Sciatic nerve (tissue), 2 donors: ENCODE measurements at regions not wholly inside any gene's neighbourhood (a gene's known extent, or its start where the extent isn't known, plus 50 kb on each side); places are given as distances from the start of the nearest gene placed in this dataset.

Experiments used
- ATAC-seq: fragments of 200-7000 bp; cut with Tn5 transposase; one replicate; pipeline ENCODE4 v1.9.1; 2020; ENCODE audit warnings: mild to moderate bottlenecking, moderate library complexity
- DNase-seq: peaks from one replicate; pipeline ENCODE4 v3.0.0-alpha.2; 2020; ENCODE audit warnings: low spot score
- intact Hi-C: fragments of 100-400 bp; cut with DNase I; formaldehyde crosslinking; loops from one replicate; pipeline ENCODE4 v1.14.2; 2022
- donor health status: DM: no; HTN: no; CAD: no.
- donor health status: DM: no; HTN: no; CAD: no.

- ATAC-seq (no peak), DNase-seq (no peak)
- intact Hi-C loops, result no loop called here
These were observed 133.6 kb upstream of the PLET1 start for GRCh38 chr11:112394304-112394703.

GRCh38 chr11:112396076-112396475 is 135.4 kb upstream of the PLET1 start:
- no peak for ATAC-seq
- intact Hi-C loops, result no loop called here
- DNase-seq, result no peak

- DNase-seq (no peak), ATAC-seq (no peak)
- intact Hi-C loops, result no loop called here
These were observed 138.3 kb upstream of the PLET1 start for GRCh38 chr11:112398798-112399478.

GRCh38 chr11:112400476-112401014 is 139.9 kb upstream of the PLET1 start:
- ATAC-seq, result no peak

GRCh38 chr11:112401036-112401769 is 140.5 kb upstream of the PLET1 start:
- no peak for ATAC-seq
- intact Hi-C loops, result no loop called here
- no peak for DNase-seq

More at GRCh38 chr11:112400476-112401014, 139.9 kb upstream of the PLET1 start:
- intact Hi-C loops, result no loop called here
- no peak for DNase-seq

GRCh38 chr11:112403432-112403831 is 142.8 kb upstream of the PLET1 start:
- DNase-seq (no peak), ATAC-seq (no peak)
- intact Hi-C loops, result no loop called here

- DNase-seq, result no peak
- ATAC-seq, result no peak
- intact Hi-C loops, result no loop called here
These were observed 143.5 kb upstream of the PLET1 start for GRCh38 chr11:112404112-112404511.

- DNase-seq, result no peak
- intact Hi-C loops, result no loop called here
- ATAC-seq, result no peak
These were observed 147.9 kb upstream of the PLET1 start for GRCh38 chr11:112408517-112408916.

GRCh38 chr11:112410325-112410724 is 149.7 kb upstream of the PLET1 start:
- ATAC-seq (no peak), DNase-seq (no peak)
- intact Hi-C loops, result no loop called here

GRCh38 chr11:112412383-112412782 is 151.7 kb upstream of the PLET1 start:
- intact Hi-C loops, result no loop called here
- no peak for DNase-seq

GRCh38 chr11:112417339-112417738 is 156.7 kb upstream of the PLET1 start:
- intact Hi-C loops, result no loop called here
- DNase-seq, result no peak
- no peak for ATAC-seq

More at GRCh38 chr11:112412383-112412782, 151.7 kb upstream of the PLET1 start:
- no peak for ATAC-seq

- DNase-seq, result no peak
- intact Hi-C loops, result no loop called here
- ATAC-seq, result no peak
These were observed 157.8 kb upstream of the PLET1 start for GRCh38 chr11:112418438-112418837.

GRCh38 chr11:112421879-112422278 is 161.2 kb upstream of the PLET1 start:
- no peak for ATAC-seq
- intact Hi-C loops, result no loop called here
- DNase-seq, result no peak

- intact Hi-C loops, result no loop called here
- no peak for ATAC-seq
These were observed 164.5 kb upstream of the PLET1 start for GRCh38 chr11:112425121-112425520.

GRCh38 chr11:112437096-112437495 is 176.4 kb upstream of the PLET1 start:
- intact Hi-C loops, result no loop called here
- ATAC-seq, result no peak
- DNase-seq, result no peak

More at GRCh38 chr11:112425121-112425520, 164.5 kb upstream of the PLET1 start:
- no peak for DNase-seq

GRCh38 chr11:112439614-112440013 is 179.0 kb upstream of the PLET1 start:
- DNase-seq (no peak), ATAC-seq (no peak)
- intact Hi-C loops, result no loop called here

- no peak for DNase-seq
- intact Hi-C loops, result no loop called here
- no peak for ATAC-seq
These were observed 179.9 kb upstream of the PLET1 start for GRCh38 chr11:112440518-112440917.

GRCh38 chr11:112448168-112448567 is 187.5 kb upstream of the PLET1 start:
- intact Hi-C loops, result no loop called here
- no peak for ATAC-seq
- no peak for DNase-seq

GRCh38 chr11:112448806-112449205 is 188.1 kb upstream of the PLET1 start:
- intact Hi-C loops, result no loop called here
- DNase-seq, result no peak
- ATAC-seq, result no peak

- ATAC-seq (no peak), DNase-seq (no peak)
- intact Hi-C loops, result no loop called here
These were observed 190.6 kb upstream of the PLET1 start for GRCh38 chr11:112451250-112451649.
